ENCODE measurements at regions not wholly inside any gene's neighbourhood (a gene's known extent, or its start where the extent isn't known, plus 50 kb on each side); places are given as distances from the start of the nearest gene placed in this dataset.

GRCh38 chr10:3996697-3997096 lies 211.7 kb upstream of the KLF6 start:
- Histone ChIP-seq H3K27me3 (ENCODE audit: control insufficient read depth, insufficient read depth, low read length) (no peaks in the 10 kb centered on the region), H3K4me3 (ENCODE audit: low read depth, low read length) (no peak overlapping the region), H3K36me3 (ENCODE audit: control insufficient read depth, insufficient read depth, low read length) (no peaks in the 10 kb centered on the region)
- no peak for FAIRE-seq
- TF ChIP-seq CTCF (IDR thresholded peaks at IDR 0.05; ENCODE audit: insufficient read depth, low read length, severe bottlenecking), result no peak
- DNase-seq (ENCODE audit: low read depth), result no peak

- Histone ChIP-seq H3K4me3 (ENCODE audit: low read depth, low read length) (no peak overlapping the region), H3K27me3 (ENCODE audit: control insufficient read depth, insufficient read depth, low read length) (no peaks in the 10 kb centered on the region), H3K36me3 (ENCODE audit: control insufficient read depth, insufficient read depth, low read length) (no peaks in the 10 kb centered on the region)
- DNase-seq (ENCODE audit: low read depth) (peak; percentile 73), FAIRE-seq (no peak)
- TF ChIP-seq CTCF (IDR thresholded peaks at IDR 0.05; ENCODE audit: insufficient read depth, low read length, severe bottlenecking), result no peak
Observed at GRCh38 chr10:3995302-3996210, 210.5 kb upstream of the KLF6 start.

DNA sequence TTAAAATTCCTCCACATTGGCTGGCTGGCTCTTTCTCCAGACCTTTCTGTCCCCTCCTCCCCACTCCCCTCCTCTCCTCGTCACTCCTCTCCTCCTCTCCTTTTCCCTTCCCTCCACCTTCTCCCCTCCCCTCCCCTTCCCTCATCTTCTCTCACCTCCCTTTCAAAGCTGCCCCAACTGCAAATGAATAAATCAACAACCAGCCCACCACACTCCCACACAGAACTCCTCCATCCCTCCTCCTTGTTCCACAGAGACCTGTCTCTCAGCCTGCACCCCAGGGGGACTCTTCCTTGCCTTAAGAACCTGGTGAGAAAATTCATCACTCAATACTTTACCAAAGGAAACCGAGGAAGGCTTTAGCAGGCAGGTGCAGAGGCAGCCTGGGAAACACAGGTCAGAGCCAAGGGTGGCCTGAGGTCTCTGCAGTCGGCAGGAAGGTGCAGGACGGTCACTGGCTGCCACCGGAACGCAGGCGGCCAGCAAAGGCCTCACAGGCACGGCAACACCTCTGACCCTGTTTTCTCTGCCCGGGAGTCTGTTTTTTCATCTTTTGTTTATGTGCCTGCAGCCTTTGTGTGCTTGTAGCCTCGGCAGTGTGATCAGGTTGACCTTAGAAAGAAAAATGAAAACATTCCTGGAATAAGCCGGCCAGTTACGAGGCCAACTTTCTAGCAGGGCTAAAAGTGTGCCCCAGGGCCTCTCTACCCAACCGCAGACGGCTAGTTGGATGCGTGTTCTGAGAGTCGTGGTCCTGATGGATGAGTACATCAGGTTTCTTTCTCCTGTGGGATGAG lies 207.6 kb upstream of the KLF6 start:
- Histone ChIP-seq H3K36me3 (ENCODE audit: control insufficient read depth, insufficient read depth, low read length) (no peaks in the 10 kb centered on the region), H3K4me3 (ENCODE audit: low read depth, low read length) (no peak overlapping the region), H3K27me3 (ENCODE audit: control insufficient read depth, insufficient read depth, low read length) (no peaks in the 10 kb centered on the region)
- FAIRE-seq (no peak), DNase-seq (ENCODE audit: low read depth) (no peak)
- TF ChIP-seq CTCF (IDR thresholded peaks at IDR 0.05; ENCODE audit: insufficient read depth, low read length, severe bottlenecking), result no peak

DNA sequence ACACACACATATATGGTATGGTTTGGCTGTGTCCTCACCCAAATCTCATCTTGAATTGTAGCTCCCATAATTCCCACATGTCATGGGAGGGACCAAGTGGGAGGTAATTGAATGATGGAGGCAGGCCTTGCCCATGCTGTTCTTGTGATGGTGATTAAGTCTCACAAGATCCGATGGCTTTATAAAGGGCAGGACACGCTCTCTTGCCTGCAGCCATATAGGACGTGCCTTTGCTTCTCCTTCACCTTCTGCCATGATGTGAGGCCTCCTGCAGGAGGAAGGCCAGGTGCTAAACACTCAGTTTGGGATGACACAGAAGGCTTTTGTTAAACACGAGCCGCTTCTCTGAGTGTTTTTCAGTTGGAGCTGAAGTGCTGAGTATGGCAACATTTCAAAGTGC lies 205.3 kb upstream of the KLF6 start:
- Histone ChIP-seq H3K4me3 (ENCODE audit: low read depth, low read length) (no peak overlapping the region), H3K27me3 (ENCODE audit: control insufficient read depth, insufficient read depth, low read length) (no peaks in the 10 kb centered on the region), H3K36me3 (ENCODE audit: control insufficient read depth, insufficient read depth, low read length) (no peaks in the 10 kb centered on the region)
- DNase-seq (ENCODE audit: low read depth), result no peak
- TF ChIP-seq CTCF (IDR thresholded peaks at IDR 0.05; ENCODE audit: insufficient read depth, low read length, severe bottlenecking), result no peak
- no peak for FAIRE-seq

- H3K36me3 ChIP-seq (ENCODE audit: control insufficient read depth, insufficient read depth, low read length), result no peaks in the 10 kb centered on the region
- H3K4me3 ChIP-seq (ENCODE audit: low read depth, low read length), result no peak overlapping the region
- DNase-seq (ENCODE audit: low read depth) (peak; percentile 1), FAIRE-seq (no peak)
- no peak for TF ChIP-seq CTCF (IDR thresholded peaks at IDR 0.05; ENCODE audit: insufficient read depth, low read length, severe bottlenecking)
- H3K27me3 ChIP-seq (ENCODE audit: control insufficient read depth, insufficient read depth, low read length), result no peaks in the 10 kb centered on the region
Observed at GRCh38 chr10:3987143-3987974, 202.3 kb upstream of the KLF6 start.

Measured in bronchial epithelial cell (primary cell).